ENCODE measurements at regions not wholly inside any gene's neighbourhood (a gene's known extent, or its start where the extent isn't known, plus 50 kb on each side); places are given as distances from the start of the nearest gene placed in this dataset.
"Not testable (repeated sequence)": the region's sequence is repeated elsewhere in the genome, so short reads cannot be mapped to it uniquely, and the experiment has no call there.

- not testable (repeated sequence) for H3K36me3 ChIP-seq (ENCODE audit: control insufficient read depth in 3 of 3, insufficient read depth in 3 of 3, low read length in 3 of 3); H3K4me1 ChIP-seq (ENCODE audit: control insufficient read depth in 3 of 3, insufficient read depth in 3 of 3, low read length in 3 of 3); H3K9me3 ChIP-seq (ENCODE audit: control insufficient read depth in 3 of 3, low read length in 3 of 3); H3K27me3 ChIP-seq (ENCODE audit: control insufficient read depth in 3 of 3, insufficient read depth in 3 of 3, low read length in 3 of 3); H3K27ac ChIP-seq (ENCODE audit: low read depth, low read length); H3K9ac ChIP-seq (ENCODE audit: low read depth in 1 of 3, low read length in 3 of 3); H3K4me3 ChIP-seq (ENCODE audit: low read length in 3 of 3)
Observed at GRCh38 chr13:80926024-80926423, 585.1 kb upstream of the SPRY2 start.

GRCh38 chr13:80924596-80924995, 583.7 kb upstream of the SPRY2 start:
- H3K36me3 ChIP-seq (ENCODE audit: control insufficient read depth in 3 of 3, insufficient read depth in 3 of 3, low read length in 3 of 3): no peaks in the 10 kb centered on the region
- no peak overlapping the region for H3K4me3 ChIP-seq (ENCODE audit: low read length in 3 of 3)
- no peaks in the 10 kb centered on the region for H3K4me1 ChIP-seq (ENCODE audit: control insufficient read depth in 3 of 3, insufficient read depth in 3 of 3, low read length in 3 of 3)
- no peaks in the 10 kb centered on the region for H3K27me3 ChIP-seq (ENCODE audit: control insufficient read depth in 3 of 3, insufficient read depth in 3 of 3, low read length in 3 of 3)
- H3K9me3 ChIP-seq (ENCODE audit: control insufficient read depth in 3 of 3, low read length in 3 of 3): no peaks in the 10 kb centered on the region
- no peak overlapping the region for H3K27ac ChIP-seq (ENCODE audit: low read depth, low read length)
- H3K9ac ChIP-seq (ENCODE audit: low read depth in 1 of 3, low read length in 3 of 3): no peak overlapping the region

GRCh38 chr13:80923907-80924306, 583.0 kb upstream of the SPRY2 start:
- H3K36me3 ChIP-seq (ENCODE audit: control insufficient read depth in 3 of 3, insufficient read depth in 3 of 3, low read length in 3 of 3): no peaks in the 10 kb centered on the region
- H3K9ac ChIP-seq (ENCODE audit: low read depth in 1 of 3, low read length in 3 of 3): no peak overlapping the region
- H3K27me3 ChIP-seq (ENCODE audit: control insufficient read depth in 3 of 3, insufficient read depth in 3 of 3, low read length in 3 of 3): no peaks in the 10 kb centered on the region
- H3K27ac ChIP-seq (ENCODE audit: low read depth, low read length): no peak overlapping the region
- H3K9me3 ChIP-seq (ENCODE audit: control insufficient read depth in 3 of 3, low read length in 3 of 3): no peaks in the 10 kb centered on the region
- H3K4me3 ChIP-seq (ENCODE audit: low read length in 3 of 3): no peak overlapping the region
- H3K4me1 ChIP-seq (ENCODE audit: control insufficient read depth in 3 of 3, insufficient read depth in 3 of 3, low read length in 3 of 3): no peaks in the 10 kb centered on the region

- Histone ChIP-seq H3K9ac (ENCODE audit: low read depth in 1 of 3, low read length in 3 of 3) (no peak overlapping the region), H3K4me3 (ENCODE audit: low read length in 3 of 3) (no peak overlapping the region), H3K27me3 (ENCODE audit: control insufficient read depth in 3 of 3, insufficient read depth in 3 of 3, low read length in 3 of 3) (no peaks in the 10 kb centered on the region), H3K27ac (ENCODE audit: low read depth, low read length) (no peak overlapping the region), H3K9me3 (ENCODE audit: control insufficient read depth in 3 of 3, low read length in 3 of 3) (no peaks in the 10 kb centered on the region), H3K36me3 (ENCODE audit: control insufficient read depth in 3 of 3, insufficient read depth in 3 of 3, low read length in 3 of 3) (no peaks in the 10 kb centered on the region), H3K4me1 (ENCODE audit: control insufficient read depth in 3 of 3, insufficient read depth in 3 of 3, low read length in 3 of 3) (no peaks in the 10 kb centered on the region)
Observed at GRCh38 chr13:80921971-80922370, 581.0 kb upstream of the SPRY2 start.

GRCh38 chr13:80921541-80921940, 580.6 kb upstream of the SPRY2 start:
- Histone ChIP-seq H3K27me3 (ENCODE audit: control insufficient read depth in 3 of 3, insufficient read depth in 3 of 3, low read length in 3 of 3) (no peaks in the 10 kb centered on the region), H3K4me3 (ENCODE audit: low read length in 3 of 3) (no peak overlapping the region), H3K9ac (ENCODE audit: low read depth in 1 of 3, low read length in 3 of 3) (no peak overlapping the region), H3K27ac (ENCODE audit: low read depth, low read length) (no peak overlapping the region), H3K36me3 (ENCODE audit: control insufficient read depth in 3 of 3, insufficient read depth in 3 of 3, low read length in 3 of 3) (no peaks in the 10 kb centered on the region), H3K9me3 (ENCODE audit: control insufficient read depth in 3 of 3, low read length in 3 of 3) (no peaks in the 10 kb centered on the region), H3K4me1 (ENCODE audit: control insufficient read depth in 3 of 3, insufficient read depth in 3 of 3, low read length in 3 of 3) (no peaks in the 10 kb centered on the region)

- no peak overlapping the region for H3K27ac ChIP-seq (ENCODE audit: low read depth, low read length)
- H3K9me3 ChIP-seq (ENCODE audit: control insufficient read depth in 3 of 3, low read length in 3 of 3): peaks cover 3 to 8% (median 4%) of the 10 kb centered on the region in 3 donors
- no peak overlapping the region for H3K9ac ChIP-seq (ENCODE audit: low read depth in 1 of 3, low read length in 3 of 3)
- H3K4me1 ChIP-seq (ENCODE audit: control insufficient read depth in 3 of 3, insufficient read depth in 3 of 3, low read length in 3 of 3): no peaks in the 10 kb centered on the region
- no peaks in the 10 kb centered on the region for H3K27me3 ChIP-seq (ENCODE audit: control insufficient read depth in 3 of 3, insufficient read depth in 3 of 3, low read length in 3 of 3)
- H3K4me3 ChIP-seq (ENCODE audit: low read length in 3 of 3): no peak overlapping the region
- H3K36me3 ChIP-seq (ENCODE audit: control insufficient read depth in 3 of 3, insufficient read depth in 3 of 3, low read length in 3 of 3): peaks cover 0 to 6% (median 0%) of the 10 kb centered on the region in 3 donors
Observed at GRCh38 chr13:80906860-80907259, 565.9 kb upstream of the SPRY2 start.

GRCh38 chr13:80904386-80904785, 563.5 kb upstream of the SPRY2 start:
- peaks cover 0 to 4% (median 0%) of the 10 kb centered on the region in 3 donors for H3K4me1 ChIP-seq (ENCODE audit: control insufficient read depth in 3 of 3, insufficient read depth in 3 of 3, low read length in 3 of 3)
- H3K27me3 ChIP-seq (ENCODE audit: control insufficient read depth in 3 of 3, insufficient read depth in 3 of 3, low read length in 3 of 3): no peaks in the 10 kb centered on the region
- H3K36me3 ChIP-seq (ENCODE audit: control insufficient read depth in 3 of 3, insufficient read depth in 3 of 3, low read length in 3 of 3): peaks cover 0 to 2% (median 0%) of the 10 kb centered on the region in 3 donors
- H3K9ac ChIP-seq (ENCODE audit: low read depth in 1 of 3, low read length in 3 of 3): no peak overlapping the region
- H3K4me3 ChIP-seq (ENCODE audit: low read length in 3 of 3): no peak overlapping the region
- no peak overlapping the region for H3K27ac ChIP-seq (ENCODE audit: low read depth, low read length)
- no peaks in the 10 kb centered on the region for H3K9me3 ChIP-seq (ENCODE audit: control insufficient read depth in 3 of 3, low read length in 3 of 3)

- Histone ChIP-seq H3K27ac (ENCODE audit: low read depth, low read length) (no peak overlapping the region), H3K9ac (ENCODE audit: low read depth in 1 of 3, low read length in 3 of 3) (no peak overlapping the region), H3K4me3 (ENCODE audit: low read length in 3 of 3) (no peak overlapping the region), H3K9me3 (ENCODE audit: control insufficient read depth in 3 of 3, low read length in 3 of 3) (no peaks in the 10 kb centered on the region), H3K27me3 (ENCODE audit: control insufficient read depth in 3 of 3, insufficient read depth in 3 of 3, low read length in 3 of 3) (no peaks in the 10 kb centered on the region), H3K36me3 (ENCODE audit: control insufficient read depth in 3 of 3, insufficient read depth in 3 of 3, low read length in 3 of 3) (peaks cover 0 to 2% (median 0%) of the 10 kb centered on the region in 3 donors), H3K4me1 (ENCODE audit: control insufficient read depth in 3 of 3, insufficient read depth in 3 of 3, low read length in 3 of 3) (peaks cover 0 to 4% (median 0%) of the 10 kb centered on the region in 3 donors)
Observed at GRCh38 chr13:80903911-80904310, 563.0 kb upstream of the SPRY2 start.

GRCh38 chr13:80901530-80901929, 560.6 kb upstream of the SPRY2 start:
- Histone ChIP-seq H3K27ac (ENCODE audit: low read depth, low read length) (no peak overlapping the region), H3K4me1 (ENCODE audit: control insufficient read depth in 3 of 3, insufficient read depth in 3 of 3, low read length in 3 of 3) (peaks cover 0 to 4% (median 0%) of the 10 kb centered on the region in 3 donors), H3K27me3 (ENCODE audit: control insufficient read depth in 3 of 3, insufficient read depth in 3 of 3, low read length in 3 of 3) (no peaks in the 10 kb centered on the region), H3K9me3 (ENCODE audit: control insufficient read depth in 3 of 3, low read length in 3 of 3) (no peaks in the 10 kb centered on the region), H3K9ac (ENCODE audit: low read depth in 1 of 3, low read length in 3 of 3) (no peak overlapping the region), H3K4me3 (ENCODE audit: low read length in 3 of 3) (no peak overlapping the region), H3K36me3 (ENCODE audit: control insufficient read depth in 3 of 3, insufficient read depth in 3 of 3, low read length in 3 of 3) (no peaks in the 10 kb centered on the region)

- Histone ChIP-seq H3K27ac (ENCODE audit: low read depth, low read length) (no peak overlapping the region), H3K9ac (ENCODE audit: low read depth in 1 of 3, low read length in 3 of 3) (no peak overlapping the region), H3K36me3 (ENCODE audit: control insufficient read depth in 3 of 3, insufficient read depth in 3 of 3, low read length in 3 of 3) (no peaks in the 10 kb centered on the region), H3K4me3 (ENCODE audit: low read length in 3 of 3) (no peak overlapping the region), H3K4me1 (ENCODE audit: control insufficient read depth in 3 of 3, insufficient read depth in 3 of 3, low read length in 3 of 3) (peaks cover 0 to 4% (median 0%) of the 10 kb centered on the region in 3 donors), H3K27me3 (ENCODE audit: control insufficient read depth in 3 of 3, insufficient read depth in 3 of 3, low read length in 3 of 3) (no peaks in the 10 kb centered on the region), H3K9me3 (ENCODE audit: control insufficient read depth in 3 of 3, low read length in 3 of 3) (no peaks in the 10 kb centered on the region)
Observed at GRCh38 chr13:80901111-80901510, 560.2 kb upstream of the SPRY2 start.

GRCh38 chr13:80900561-80900960, 559.6 kb upstream of the SPRY2 start:
- H3K4me3 ChIP-seq (ENCODE audit: low read length in 3 of 3): no peak overlapping the region
- no peaks in the 10 kb centered on the region for H3K9me3 ChIP-seq (ENCODE audit: control insufficient read depth in 3 of 3, low read length in 3 of 3)
- H3K36me3 ChIP-seq (ENCODE audit: control insufficient read depth in 3 of 3, insufficient read depth in 3 of 3, low read length in 3 of 3): no peaks in the 10 kb centered on the region
- no peak overlapping the region for H3K27ac ChIP-seq (ENCODE audit: low read depth, low read length)
- H3K9ac ChIP-seq (ENCODE audit: low read depth in 1 of 3, low read length in 3 of 3): no peak overlapping the region
- H3K4me1 ChIP-seq (ENCODE audit: control insufficient read depth in 3 of 3, insufficient read depth in 3 of 3, low read length in 3 of 3): peaks cover 0 to 4% (median 0%) of the 10 kb centered on the region in 3 donors
- no peaks in the 10 kb centered on the region for H3K27me3 ChIP-seq (ENCODE audit: control insufficient read depth in 3 of 3, insufficient read depth in 3 of 3, low read length in 3 of 3)
